HepG2 (cell line): ENCODE measurements at regions not wholly inside any gene's neighbourhood (a gene's known extent, or its start where the extent isn't known, plus 50 kb on each side); places are given as distances from the start of the nearest gene placed in this dataset.

Source experiments
- ATAC-seq: fragments of 200-7000 bp; cut with Tn5 transposase; 3 replicates; pipeline ENCODE4 v1.9.1; 2020; ENCODE audit warnings: mild to moderate bottlenecking, moderate library complexity
- BruUV-seq: library from RNA; stranded (reverse); fragments of 400-500 nt; replicated peaks from 2 replicates; lab custom pipeline; 2021; lab: Mats Ljungman, UMichigan
- CTCF ChIA-PET: fragments of 300-600 bp; formaldehyde crosslinking; extraction: SDS; loops from one replicate; lab custom pipeline; 2021; ENCODE audit warnings: low total read pairs, inconsistent platforms, low intra/inter-chr PET ratio; lab: Yijun Ruan, JAX
- POLR2A ChIA-PET: fragments of 350-600 bp; sonication (Branson Sonifier 250); formaldehyde crosslinking; loops from one replicate; lab custom pipeline; 2020; ENCODE audit warnings: antibody characterized with exemption, inconsistent platforms; lab: Yijun Ruan, JAX
- DNase-seq: peaks from one replicate; pipeline ENCODE4 v3.0.0-alpha.2; 2015; ENCODE audit warnings: low spot score
- FAIRE-seq: peaks from 3 replicates; lab custom pipeline; 2011; peaks lifted over from hg19 to GRCh38; lab: Jason Lieb, UNC
- H2AFZ ChIP-seq: one replicate; pipeline ENCODE4 v1.6.1; 2011; ENCODE audit warnings: low read length, inconsistent platforms
- H3K27ac ChIP-seq: fragments of 300-600 bp; 3 replicates; pipeline ENCODE4 v1.8.0; 2011; ENCODE audit warnings: mixed run types, mild to moderate bottlenecking, mixed read lengths, low read length, inconsistent platforms; ENCODE audit not compliant: insufficient read depth; ENCODE audit errors: extremely low read length
- H3K27me3 ChIP-seq, 2 experiments: fragments of 200-600 bp in 1 of 2; 2 replicates in 1 of 2; 3 replicates in 1 of 2; pipeline versions ENCODE4 v1.6.0 to v1.8.0; 2011; ENCODE audit warnings: low read length in 2 of 2, mild to moderate bottlenecking in 2 of 2, moderate library complexity in 2 of 2, inconsistent platforms in 1 of 2; ENCODE audit not compliant: insufficient read depth in 2 of 2, control insufficient read depth in 1 of 2
- H3K36me3 ChIP-seq, 2 experiments: fragments of 200-600 bp in 1 of 2; replicated peaks in 1 of 2; 2 replicates in 1 of 2; 3 replicates in 1 of 2; pipeline versions ENCODE4 v1.5.1 to v1.8.0; 2011; ENCODE audit warnings: low read length in 2 of 2, inconsistent platforms in 1 of 2; ENCODE audit not compliant: insufficient read depth in 2 of 2, control insufficient read depth in 1 of 2
- H3K4me1 ChIP-seq: 2 replicates; pipeline ENCODE4 v1.5.1; 2012; ENCODE audit warnings: low read length, inconsistent platforms; ENCODE audit not compliant: insufficient read depth
- H3K4me2 ChIP-seq: 2 replicates; pipeline ENCODE4 v1.6.0; 2011; ENCODE audit warnings: low read depth, low read length, inconsistent platforms
- H3K4me3 ChIP-seq, 3 experiments: fragments of 200-600 bp in 1 of 3; sonication (generic), shearing (Covaris generic) in 1 of 3; replicated peaks in 1 of 3; 2 replicates each; pipeline ENCODE4 v1.5.1; 2011 to 2016; ENCODE audit warnings: low read length in 3 of 3, inconsistent platforms in 2 of 3, low read depth in 2 of 3, mild to moderate bottlenecking in 2 of 3, control low read depth in 1 of 3, mixed read lengths in 1 of 3; ENCODE audit not compliant: insufficient read depth in 1 of 3
- H3K79me2 ChIP-seq: one replicate; pipeline ENCODE4 v1.6.1; 2011; ENCODE audit warnings: low read length, inconsistent platforms; ENCODE audit not compliant: insufficient read depth
- H3K9ac ChIP-seq: 2 replicates; pipeline ENCODE4 v1.6.0; 2011; ENCODE audit warnings: mild to moderate bottlenecking, low read depth, low read length, inconsistent platforms; ENCODE audit not compliant: insufficient read depth
- H3K9me3 ChIP-seq: 2 replicates; pipeline ENCODE4 v1.5.1; 2012; ENCODE audit warnings: mild to moderate bottlenecking, low read length
- H4K20me1 ChIP-seq: 2 replicates; pipeline ENCODE4 v1.6.0; 2011; ENCODE audit warnings: inconsistent platforms, mild to moderate bottlenecking, low read length, moderate library complexity; ENCODE audit not compliant: insufficient read depth
- CSRNP1 ChIP-seq: sonication (generic); formaldehyde crosslinking; IDR thresholded peaks from 2 replicates; pipeline ENCODE4 v1.8.1; 2023; ENCODE audit warnings: mild to moderate bottlenecking, missing genetic modification reagents
- ESRRA ChIP-seq: sonication (generic); formaldehyde crosslinking; IDR thresholded peaks from 2 replicates; pipeline ENCODE4 v1.5.1; 2020; ENCODE audit warnings: mild to moderate bottlenecking, low read depth, missing genetic modification reagents
- HDAC2 ChIP-seq: sonication (generic); formaldehyde crosslinking; IDR thresholded peaks from 2 replicates; pipeline ENCODE4 v1.4.0; 2020; ENCODE audit warnings: missing genetic modification reagents
- TBX2 ChIP-seq: sonication (generic); formaldehyde crosslinking; IDR thresholded peaks from 2 replicates; pipeline ENCODE4 v1.5.0; 2020; ENCODE audit warnings: missing genetic modification reagents, mild to moderate bottlenecking, borderline replicate concordance
- ZMYM2 ChIP-seq: sonication (generic); formaldehyde crosslinking; IDR thresholded peaks from 2 replicates; pipeline ENCODE4 v1.8.0; 2022; ENCODE audit warnings: mild to moderate bottlenecking, missing genetic modification reagents
- WGBS: methylation state at CpG from one replicate; pipeline ENCODE4 v1.1.6; 2017; ENCODE audit warnings: low lambda C conversion rate; 5-methylcytosine and 5-hydroxymethylcytosine counted together
- in situ Hi-C: cut with HindIII; loops from 2 replicates; pipeline ENCODE4 v1.10.0; 2017; ENCODE audit warnings: low pct_unique_long_range_greater_than_20kb; ENCODE audit not compliant: extremely low pct_ligation_motif_present
- intact Hi-C: fragments of 100-400 bp; cut with micrococcal nuclease; formaldehyde crosslinking; loops from one replicate; pipeline ENCODE4 v1.10.0; 2022; ENCODE audit not compliant: unreplicated experiment
- TF ChIP-seq, protein P1 (sequence below): sonication (generic); formaldehyde crosslinking; IDR thresholded peaks from 2 replicates; pipeline ENCODE4 v1.4.0; 2020; ENCODE audit warnings: missing genetic modification reagents, mild to moderate bottlenecking, borderline replicate concordance

GRCh38 chr4:90028460-90028859 is 98.7 kb upstream of the CCSER1 start:
- H3K27ac ChIP-seq = no peak overlapping the region
- H3K4me3 ChIP-seq = no peak overlapping the region
- in situ Hi-C loops = loop anchor here (10.0 kb wide), 1 partner anchor 266 kb away; no protein-coding TSS in a partner anchor
- 18% methylated on average over 2 of the region's 2 CpGs for WGBS
- no peaks in the 10 kb centered on the region for H3K79me2 ChIP-seq
- CTCF ChIA-PET = no interaction called here
- H3K9ac ChIP-seq = no peak overlapping the region
- H3K9me3 ChIP-seq = no peaks in the 10 kb centered on the region
- POLR2A ChIA-PET = no interaction called here
- H3K27me3 ChIP-seq = no peaks in the 10 kb centered on the region
- no peaks in the 10 kb centered on the region for H4K20me1 ChIP-seq
- BruUV-seq = no TSS peak
- TF ChIP-seq HDAC2 (CRISPR knock-in tag) (no peak), ZMYM2 (CRISPR knock-in tag) (no peak), TBX2 (no peak), CSRNP1 (no peak), ESRRA (CRISPR knock-in tag) (no peak)
- TF ChIP-seq, protein P1, sequence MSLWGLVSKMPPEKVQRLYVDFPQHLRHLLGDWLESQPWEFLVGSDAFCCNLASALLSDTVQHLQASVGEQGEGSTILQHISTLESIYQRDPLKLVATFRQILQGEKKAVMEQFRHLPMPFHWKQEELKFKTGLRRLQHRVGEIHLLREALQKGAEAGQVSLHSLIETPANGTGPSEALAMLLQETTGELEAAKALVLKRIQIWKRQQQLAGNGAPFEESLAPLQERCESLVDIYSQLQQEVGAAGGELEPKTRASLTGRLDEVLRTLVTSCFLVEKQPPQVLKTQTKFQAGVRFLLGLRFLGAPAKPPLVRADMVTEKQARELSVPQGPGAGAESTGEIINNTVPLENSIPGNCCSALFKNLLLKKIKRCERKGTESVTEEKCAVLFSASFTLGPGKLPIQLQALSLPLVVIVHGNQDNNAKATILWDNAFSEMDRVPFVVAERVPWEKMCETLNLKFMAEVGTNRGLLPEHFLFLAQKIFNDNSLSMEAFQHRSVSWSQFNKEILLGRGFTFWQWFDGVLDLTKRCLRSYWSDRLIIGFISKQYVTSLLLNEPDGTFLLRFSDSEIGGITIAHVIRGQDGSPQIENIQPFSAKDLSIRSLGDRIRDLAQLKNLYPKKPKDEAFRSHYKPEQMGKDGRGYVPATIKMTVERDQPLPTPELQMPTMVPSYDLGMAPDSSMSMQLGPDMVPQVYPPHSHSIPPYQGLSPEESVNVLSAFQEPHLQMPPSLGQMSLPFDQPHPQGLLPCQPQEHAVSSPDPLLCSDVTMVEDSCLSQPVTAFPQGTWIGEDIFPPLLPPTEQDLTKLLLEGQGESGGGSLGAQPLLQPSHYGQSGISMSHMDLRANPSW (CRISPR knock-in tag) = no peak
- H3K4me1 ChIP-seq = no peaks in the 10 kb centered on the region
- no peak for DNase-seq
- no peak for FAIRE-seq
- no peak for ATAC-seq
- intact Hi-C loops = no loop called here
- H2AFZ ChIP-seq = no peak overlapping the region
- H3K4me2 ChIP-seq = no peak overlapping the region
- H3K36me3 ChIP-seq = no peaks in the 10 kb centered on the region
